ENCODE measurements at regions not wholly inside any gene's neighbourhood (a gene's known extent, or its start where the extent isn't known, plus 50 kb on each side); places are given as distances from the start of the nearest gene placed in this dataset. TPM values are rescaled to one million over a fixed set of nuclear protein-coding genes. Genes with fewer than 3 reads are reported as not detected.
"Not testable (repeated sequence)": the region's sequence is repeated elsewhere in the genome, so short reads cannot be mapped to it uniquely, and the experiment has no call there.

GRCh38 chr4:170214731-170215130 lies 125.0 kb upstream of the AADAT start:
- no peak for DNase-seq (ENCODE audit: low spot score)

- DNase-seq (ENCODE audit: low spot score) = no peak
Measured at GRCh38 chr4:170214101-170214500, 124.3 kb upstream of the AADAT start.

- DNase-seq (ENCODE audit: low spot score) = no peak
Measured at GRCh38 chr4:170202721-170203120, 113.0 kb upstream of the AADAT start.

GRCh38 chr4:170198747-170199146 lies 109.0 kb upstream of the AADAT start:
- no peak for DNase-seq (ENCODE audit: low spot score)

- not testable (repeated sequence) for DNase-seq (ENCODE audit: low spot score)
Measured at GRCh38 chr4:170194794-170195193, 105.0 kb upstream of the AADAT start.

- no peak for DNase-seq (ENCODE audit: low spot score)
Measured at GRCh38 chr4:170193496-170193895, 103.7 kb upstream of the AADAT start.

- DNase-seq (ENCODE audit: low spot score) = no peak
Measured at GRCh38 chr4:170190265-170190664, 100.5 kb upstream of the AADAT start.

- DNase-seq (ENCODE audit: low spot score) = no peak
Measured at GRCh38 chr4:170170861-170171260, 81.1 kb upstream of the AADAT start.

GRCh38 chr4:170169699-170170098 lies 79.9 kb upstream of the AADAT start:
- DNase-seq (ENCODE audit: low spot score) = no peak

GRCh38 chr4:170167678-170168077 lies 77.9 kb upstream of the AADAT start:
- no peak for DNase-seq (ENCODE audit: low spot score)

GRCh38 chr4:170166193-170166592 lies 76.4 kb upstream of the AADAT start:
- not testable (repeated sequence) for DNase-seq (ENCODE audit: low spot score)

GRCh38 chr4:170162416-170162815 lies 72.7 kb upstream of the AADAT start:
- no peak for DNase-seq (ENCODE audit: low spot score)

- no peak for DNase-seq (ENCODE audit: low spot score)
Measured at GRCh38 chr4:170157670-170158069, 67.9 kb upstream of the AADAT start.

GRCh38 chr4:170145120-170145519 lies 55.4 kb upstream of the AADAT start:
- no peak for DNase-seq (ENCODE audit: low spot score)

GRCh38 chr4:170139764-170140163 lies 50.0 kb upstream of the AADAT start:
- DNase-seq (ENCODE audit: low spot score) = no peak

Small RNA genes in the stretch of these regions (microRNA-seq; reads per million reads assigned to microRNA genes)
- not detected for gene MIR6082 (ENCODE audit: borderline number of aligned reads)

Data from mesenteric fat pad (tissue), 1 donor.